H1 (cell line): ENCODE measurements at regions not wholly inside any gene's neighbourhood (a gene's known extent, or its start where the extent isn't known, plus 50 kb on each side); places are given as distances from the start of the nearest gene placed in this dataset.

Experiments
- CHD7 ChIP-seq: fragments of 300-600 bp; sonication (generic); IDR thresholded peaks from 2 replicates; pipeline ENCODE4 v1.7.1; 2012; ENCODE audit warnings: low read length, moderate library complexity, mild to moderate bottlenecking, inconsistent platforms; ENCODE audit not compliant: insufficient replicate concordance
- HDAC2 ChIP-seq, 2 experiments: fragments of 300-600 bp in 1 of 2; sonication (generic) in 1 of 2; IDR thresholded peaks; 2 replicates each; pipeline ENCODE4 v1.6.1; 2011 to 2012; ENCODE audit warnings: low read depth in 2 of 2, low read length in 2 of 2, mild to moderate bottlenecking in 2 of 2, moderate library complexity in 2 of 2, borderline replicate concordance in 1 of 2, inconsistent platforms in 1 of 2
- KDM5A ChIP-seq: fragments of 200-600 bp; IDR thresholded peaks from 2 replicates; pipeline ENCODE4 v1.7.1; 2012; ENCODE audit warnings: mild to moderate bottlenecking, low read length, inconsistent platforms, mixed read lengths
- NANOG ChIP-seq: IDR thresholded peaks from 2 replicates; pipeline ENCODE4 v1.6.1; 2011; ENCODE audit warnings: low read length, low read depth, mild to moderate bottlenecking, inconsistent platforms; ENCODE audit not compliant: insufficient read depth, poor library complexity, severe bottlenecking
- RFX5 ChIP-seq: IDR thresholded peaks from 2 replicates; pipeline ENCODE4 v1.6.1; 2011; ENCODE audit warnings: low read depth, low read length, improper control_type of control experiment, borderline replicate concordance
- SP4 ChIP-seq: IDR thresholded peaks from 2 replicates; pipeline ENCODE4 v1.6.1; 2012; ENCODE audit warnings: low read length, inconsistent platforms
- USF2 ChIP-seq: IDR thresholded peaks from 2 replicates; pipeline ENCODE4 v1.6.1; 2011; ENCODE audit warnings: low read length, improper control_type of control experiment

- TF ChIP-seq CHD7 (no peak), HDAC2 (IDR thresholded peaks at IDR 0.05; ENCODE audit: borderline replicate concordance in 1 of 2, low read depth in 2 of 2, low read length in 2 of 2) (no peak), RFX5 (no peak), KDM5A (no peak), NANOG (no peak), USF2 (no peak), SP4 (no peak)
These were observed 81.2 kb upstream of the STK17B start (continued) for GRCh38 chr2:196252408-196253115.
